ENCODE measurements at regions not wholly inside any gene's neighbourhood (a gene's known extent, or its start where the extent isn't known, plus 50 kb on each side); places are given as distances from the start of the nearest gene placed in this dataset.

DNA sequence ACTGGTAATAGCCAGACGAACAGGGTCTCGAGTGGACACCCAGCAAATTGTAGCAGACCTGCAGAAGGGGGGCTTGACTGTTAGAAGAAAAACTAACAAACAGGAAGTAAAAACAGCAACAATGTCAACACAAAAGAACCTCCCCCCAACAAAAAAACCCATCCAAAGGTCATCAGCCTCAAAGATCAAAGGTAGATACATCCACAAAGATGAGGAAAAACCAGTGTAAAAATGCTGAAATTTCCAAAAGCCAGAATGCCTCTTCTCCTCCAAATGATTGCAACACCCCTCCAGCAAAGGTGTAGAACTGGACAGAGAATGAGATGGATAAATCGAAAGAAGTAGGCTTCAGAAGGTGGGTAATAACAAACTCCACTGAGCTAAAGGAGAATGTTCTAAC, 313.0 kb upstream of the TEX13C start:
- ChIA-PET POLR2A (no interaction called here), CTCF (no interaction called here)
- Mint-ChIP-seq H3K4me1 (no peaks in the 10 kb centered on the region), H3K27me3 (no peaks in the 10 kb centered on the region), H3K4me3 (no peak overlapping the region), H3K27ac (no peak overlapping the region), H3K36me3 (peaks cover 0 to 4% (median 0%) of the 10 kb centered on the region in 5 donors), H3K9me3 (peaks cover 0 to 10% (median 5%) of the 10 kb centered on the region in 11 donors)
- ATAC-seq (no peak), DNase-seq (no peak)
- no peaks in the 10 kb centered on the region for H3K9me3 ChIP-seq (ENCODE audit: control insufficient read depth in 2 of 3, low read length in 3 of 3)
- no peak overlapping the region for H3K27ac ChIP-seq (ENCODE audit: low read depth, low read length)
- H3K4me3 ChIP-seq (ENCODE audit: low read length) = no peak overlapping the region
- intact Hi-C loops (cut with micrococcal nuclease) = no loop called here
- no peaks in the 10 kb centered on the region for H3K4me1 ChIP-seq (ENCODE audit: control insufficient read depth in 2 of 2, insufficient read depth in 2 of 2, low read length in 2 of 2)
- H3K27me3 ChIP-seq (ENCODE audit: control insufficient read depth in 2 of 2, insufficient read depth in 2 of 2, low read length in 2 of 2) = no peaks in the 10 kb centered on the region
- H3K36me3 ChIP-seq (ENCODE audit: control insufficient read depth in 2 of 3, insufficient read depth in 3 of 3, low read length in 3 of 3) = no peaks in the 10 kb centered on the region

DNA sequence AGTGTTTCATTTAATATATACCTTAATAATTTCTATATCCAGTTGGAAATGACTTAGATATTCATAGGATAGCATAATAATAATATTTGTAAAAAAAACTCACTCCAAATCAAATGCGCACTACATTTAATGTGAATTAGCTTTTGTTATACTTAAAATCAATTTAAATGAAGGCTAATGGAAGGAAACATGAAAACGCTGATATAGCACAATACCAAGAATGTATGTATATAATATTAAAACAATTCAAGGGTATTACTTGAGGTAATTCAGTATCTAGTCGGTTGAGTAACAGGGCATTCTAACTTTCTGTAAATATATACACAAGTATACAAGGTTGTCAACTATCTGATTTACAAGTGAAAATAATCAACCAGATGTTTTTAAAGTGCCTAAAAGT, 307.1 kb upstream of the TEX13C start:
- H3K4me3 Mint-ChIP-seq = no peak overlapping the region
- ChIA-PET POLR2A (no interaction called here), CTCF (no interaction called here)
- intact Hi-C loops (cut with micrococcal nuclease) = no loop called here
- H3K4me1 Mint-ChIP-seq = no peaks in the 10 kb centered on the region
- peaks cover 0 to 11% (median 3%) of the 10 kb centered on the region in 11 donors for H3K9me3 Mint-ChIP-seq
- no peaks in the 10 kb centered on the region for H3K4me1 ChIP-seq (ENCODE audit: control insufficient read depth in 2 of 2, insufficient read depth in 2 of 2, low read length in 2 of 2)
- H3K36me3 Mint-ChIP-seq = no peaks in the 10 kb centered on the region
- H3K36me3 ChIP-seq (ENCODE audit: control insufficient read depth in 2 of 3, insufficient read depth in 3 of 3, low read length in 3 of 3) = no peaks in the 10 kb centered on the region
- H3K9me3 ChIP-seq (ENCODE audit: control insufficient read depth in 2 of 3, low read length in 3 of 3) = no peaks in the 10 kb centered on the region
- no peaks in the 10 kb centered on the region for H3K27me3 ChIP-seq (ENCODE audit: control insufficient read depth in 2 of 2, insufficient read depth in 2 of 2, low read length in 2 of 2)
- no peak overlapping the region for H3K27ac Mint-ChIP-seq
- H3K4me3 ChIP-seq (ENCODE audit: low read length) = no peak overlapping the region
- DNase-seq (no peak), ATAC-seq (no peak)
- H3K27ac ChIP-seq (ENCODE audit: low read depth, low read length) = no peak overlapping the region
- H3K27me3 Mint-ChIP-seq = no peaks in the 10 kb centered on the region

GRCh38 chrX:125029131-125029530, 290.5 kb upstream of the TEX13C start:
- Histone ChIP-seq H3K27ac (ENCODE audit: low read depth, low read length) (no peak overlapping the region), H3K9me3 (ENCODE audit: control insufficient read depth in 2 of 3, low read length in 3 of 3) (no peaks in the 10 kb centered on the region), H3K27me3 (ENCODE audit: control insufficient read depth in 2 of 2, insufficient read depth in 2 of 2, low read length in 2 of 2) (no peaks in the 10 kb centered on the region), H3K36me3 (ENCODE audit: control insufficient read depth in 2 of 3, insufficient read depth in 3 of 3, low read length in 3 of 3) (no peaks in the 10 kb centered on the region), H3K4me3 (ENCODE audit: low read length) (no peak overlapping the region), H3K4me1 (ENCODE audit: control insufficient read depth in 2 of 2, insufficient read depth in 2 of 2, low read length in 2 of 2) (no peaks in the 10 kb centered on the region)
- CTCF ChIA-PET = no interaction called here
- Mint-ChIP-seq H3K9me3 (no peaks in the 10 kb centered on the region), H3K4me1 (peaks cover 0 to 12% (median 0%) of the 10 kb centered on the region in 7 donors), H3K4me3 (no peak overlapping the region), H3K36me3 (no peaks in the 10 kb centered on the region), H3K27me3 (no peaks in the 10 kb centered on the region), H3K27ac (no peak overlapping the region)
- intact Hi-C loops (cut with micrococcal nuclease) = no loop called here
- DNase-seq (no peak), ATAC-seq (no peak)
- POLR2A ChIA-PET = no interaction called here
